Body of pancreas (tissue), 4 donors: ENCODE measurements at regions not wholly inside any gene's neighbourhood (a gene's known extent, or its start where the extent isn't known, plus 50 kb on each side); places are given as distances from the start of the nearest gene placed in this dataset.

ENCODE experiments used
- ATAC-seq: fragments of 150-250 bp; one replicate; pipeline ENCODE4 v1.9.1; 2016
- DNase-seq, 4 donors: peaks; one replicate each; pipeline ENCODE4 v3.0.0-alpha.2; 2019
- H3K27ac ChIP-seq, 4 donors: fragments of 200-600 bp; sonication (generic); 1 replicate in 3 of 4; 2 replicates in 1 of 4; pipeline versions ENCODE4 v1.5.1 to v1.6.1; 2016 to 2019; ENCODE audit warnings: mild to moderate bottlenecking in 1 of 4, mixed read lengths in 1 of 4, moderate library complexity in 1 of 4
- H3K27me3 ChIP-seq, 2 donors: fragments of 200-600 bp; sonication (generic); one replicate each; pipeline ENCODE4 v1.6.0; 2016; ENCODE audit warnings: mild to moderate bottlenecking in 1 of 2
- H3K36me3 ChIP-seq, 2 donors: fragments of 200-600 bp; sonication (generic); replicated peaks in 1 of 2; 2 replicates each; pipeline ENCODE4 v1.5.1; 2016; ENCODE audit warnings: low read depth in 2 of 2; ENCODE audit not compliant: insufficient read depth in 1 of 2
- H3K4me1 ChIP-seq: fragments of 200-600 bp; sonication (generic); one replicate; pipeline ENCODE4 v1.6.0; 2016
- H3K4me3 ChIP-seq, 2 donors: fragments of 200-600 bp; sonication (generic); 1 replicate in 1 of 2; 2 replicates in 1 of 2; pipeline ENCODE4 v1.5.1; 2016 to 2019
- H3K9me3 ChIP-seq, 3 donors: fragments of 200-600 bp; sonication (generic); 1 replicate in 2 of 3; 2 replicates in 1 of 3; pipeline ENCODE4 v1.5.1; 2016
- CTCF ChIP-seq, 7 experiments: fragments of 450-650 bp in 4 of 7; fragments of 200-600 bp in 3 of 7; sonication (generic) in 3 of 7; IDR thresholded peaks; one replicate each; pipeline ENCODE4 v1.5.1; 2016 to 2019; ENCODE audit warnings: antibody characterized with exemption in 7 of 7
- POLR2A ChIP-seq, 3 donors: fragments of 450-650 bp; IDR thresholded peaks; one replicate each; pipeline ENCODE4 v1.6.1; 2016; ENCODE audit warnings: antibody characterized with exemption in 3 of 3, mild to moderate bottlenecking in 2 of 3
- WGBS, 2 donors: methylation state at CpG; one replicate each; pipeline ENCODE4 v1.1.5; 2017; 5-methylcytosine and 5-hydroxymethylcytosine counted together
- intact Hi-C: fragments of 100-400 bp; cut with DNase I; formaldehyde crosslinking; loops from one replicate; pipeline ENCODE4 v1.15.1; 2023

GRCh38 chr12:43111608-43112007 lies 440.4 kb downstream of the ADAMTS20 start:
- Histone ChIP-seq H3K4me3 (no peak overlapping the region), H3K4me1 (no peaks in the 10 kb centered on the region), H3K9me3 (no peaks in the 10 kb centered on the region), H3K27me3 (no peaks in the 10 kb centered on the region), H3K27ac (no peak overlapping the region), H3K36me3 (no peaks in the 10 kb centered on the region)
- no peak for ATAC-seq
- no peak for DNase-seq
- WGBS, 2 donors: 52 to 59% methylated on average over 6 of the region's 6 CpGs
- intact Hi-C loops: no loop called here
- TF ChIP-seq POLR2A (IDR thresholded peaks at IDR 0.05) (no peak), CTCF (IDR thresholded peaks at IDR 0.05) (no peak)

GRCh38 chr12:43109631-43110345 lies 442.2 kb downstream of the ADAMTS20 start:
- no peaks in the 10 kb centered on the region for H3K9me3 ChIP-seq
- no peaks in the 10 kb centered on the region for H3K4me1 ChIP-seq
- H3K36me3 ChIP-seq: no peaks in the 10 kb centered on the region
- no peaks in the 10 kb centered on the region for H3K27me3 ChIP-seq
- no peak overlapping the region for H3K4me3 ChIP-seq
- 72 to 78% methylated on average over 2 of the region's 2 CpGs for WGBS, 2 donors
- no peak for DNase-seq
- intact Hi-C loops: no loop called here
- ATAC-seq: no peak
- no peak overlapping the region for H3K27ac ChIP-seq
- TF ChIP-seq CTCF (IDR thresholded peaks at IDR 0.05) (no peak), POLR2A (IDR thresholded peaks at IDR 0.05) (no peak)

- Histone ChIP-seq H3K4me1 (no peaks in the 10 kb centered on the region), H3K27ac (no peak overlapping the region), H3K27me3 (no peaks in the 10 kb centered on the region), H3K4me3 (no peak overlapping the region), H3K9me3 (no peaks in the 10 kb centered on the region), H3K36me3 (no peaks in the 10 kb centered on the region)
- 52 to 58% methylated on average over 3 of the region's 3 CpGs for WGBS, 2 donors
- TF ChIP-seq POLR2A (IDR thresholded peaks at IDR 0.05): no peak
- no peak for TF ChIP-seq CTCF (IDR thresholded peaks at IDR 0.05)
- ATAC-seq (no peak), DNase-seq (no peak)
- intact Hi-C loops: no loop called here
These were observed 443.3 kb downstream of the ADAMTS20 start for GRCh38 chr12:43108656-43109055.

GRCh38 chr12:43107026-43107775 lies 444.8 kb downstream of the ADAMTS20 start:
- WGBS, 2 donors: 59 to 61% methylated on average over 2 of the region's 2 CpGs
- H3K27me3 ChIP-seq: no peaks in the 10 kb centered on the region
- no peak for DNase-seq
- no peak overlapping the region for H3K27ac ChIP-seq
- H3K4me3 ChIP-seq: no peak overlapping the region
- no peak for ATAC-seq
- intact Hi-C loops: no loop called here
- no peaks in the 10 kb centered on the region for H3K4me1 ChIP-seq
- TF ChIP-seq CTCF (IDR thresholded peaks at IDR 0.05) (no peak), POLR2A (IDR thresholded peaks at IDR 0.05) (no peak)
- no peaks in the 10 kb centered on the region for H3K9me3 ChIP-seq
- no peaks in the 10 kb centered on the region for H3K36me3 ChIP-seq
